ENCODE measurements at regions not wholly inside any gene's neighbourhood (a gene's known extent, or its start where the extent isn't known, plus 50 kb on each side); places are given as distances from the start of the nearest gene placed in this dataset.
"Not testable (repeated sequence)": the region's sequence is repeated elsewhere in the genome, so short reads cannot be mapped to it uniquely, and the experiment has no call there.

GRCh38 chr7:126022452-126022851, 1092.8 kb upstream of the POT1 start:
- intact Hi-C loops (cut with DNase I), result no loop called here
- DNase-seq, result no peak

- intact Hi-C loops (cut with DNase I), result no loop called here
- DNase-seq, result no peak
These were observed 1087.1 kb upstream of the POT1 start for GRCh38 chr7:126016722-126017121.

- intact Hi-C loops (cut with DNase I), result no loop called here
- no peak for DNase-seq
These were observed 1075.4 kb upstream of the POT1 start for GRCh38 chr7:126005064-126005463.

- DNase-seq, result no peak
- intact Hi-C loops (cut with DNase I), result no loop called here
These were observed 1071.7 kb upstream of the POT1 start for GRCh38 chr7:126001349-126001748.

- DNase-seq, result no peak
- intact Hi-C loops (cut with DNase I), result no loop called here
These were observed 1055.2 kb upstream of the POT1 start for GRCh38 chr7:125984795-125985194.

- no peak for DNase-seq
- intact Hi-C loops (cut with DNase I), result no loop called here
These were observed 1042.0 kb upstream of the POT1 start for GRCh38 chr7:125971656-125972055.

- DNase-seq, result no peak
- intact Hi-C loops (cut with DNase I), result no loop called here
These were observed 1036.8 kb upstream of the POT1 start for GRCh38 chr7:125966278-125967048.

- intact Hi-C loops (cut with DNase I), result no loop called here
- DNase-seq, result no peak
These were observed 1005.3 kb upstream of the POT1 start for GRCh38 chr7:125934955-125935354.

- intact Hi-C loops (cut with DNase I), result no loop called here
- peak in 1 of 10 donors; percentile 37 for DNase-seq
These were observed 1004.9 kb upstream of the POT1 start for GRCh38 chr7:125934539-125934938.

GRCh38 chr7:125930848-125931247, 1001.2 kb upstream of the POT1 start:
- no peak for DNase-seq
- intact Hi-C loops (cut with DNase I), result no loop called here

GRCh38 chr7:125927556-125927955, 997.9 kb upstream of the POT1 start:
- intact Hi-C loops (cut with DNase I), result no loop called here
- no peak for DNase-seq

- DNase-seq, result no peak
- intact Hi-C loops (cut with DNase I), result no loop called here
These were observed 997.0 kb upstream of the POT1 start for GRCh38 chr7:125926621-125927020.

GRCh38 chr7:125924037-125924436, 994.4 kb upstream of the POT1 start:
- DNase-seq, result no peak
- intact Hi-C loops (cut with DNase I), result no loop called here

- intact Hi-C loops (cut with DNase I); DNase-seq: not testable (repeated sequence)
These were observed 985.8 kb upstream of the POT1 start for GRCh38 chr7:125915381-125915948.

- intact Hi-C loops (cut with DNase I), result no loop called here
- DNase-seq, result no peak
These were observed 979.1 kb upstream of the POT1 start for GRCh38 chr7:125908711-125909110.

- intact Hi-C loops (cut with DNase I), result no loop called here
- DNase-seq, result no peak
These were observed 970.0 kb upstream of the POT1 start for GRCh38 chr7:125899577-125899976.

- DNase-seq, result no peak
- intact Hi-C loops (cut with DNase I), result no loop called here
These were observed 962.8 kb upstream of the POT1 start for GRCh38 chr7:125892434-125892833.

GRCh38 chr7:125878988-125879387, 949.4 kb upstream of the POT1 start:
- DNase-seq, result no peak
- intact Hi-C loops (cut with DNase I), result no loop called here

- intact Hi-C loops (cut with DNase I), result no loop called here
- DNase-seq, result no peak
These were observed 948.8 kb upstream of the POT1 start for GRCh38 chr7:125878235-125878956.

GRCh38 chr7:125877246-125877645, 947.6 kb upstream of the POT1 start:
- DNase-seq, result no peak
- intact Hi-C loops (cut with DNase I), result no loop called here

- intact Hi-C loops (cut with DNase I), result no loop called here
- DNase-seq, result no peak
These were observed 946.8 kb upstream of the POT1 start for GRCh38 chr7:125876431-125876830.

- no peak for DNase-seq
- intact Hi-C loops (cut with DNase I), result no loop called here
These were observed 941.8 kb upstream of the POT1 start for GRCh38 chr7:125871431-125871830.
